GM18520 (cell line): ENCODE measurements at regions not wholly inside any gene's neighbourhood (a gene's known extent, or its start where the extent isn't known, plus 50 kb on each side); places are given as distances from the start of the nearest gene placed in this dataset.

Source experiments
- ATAC-seq: cut with Tn5 transposase; IDR thresholded peaks from one replicate; pipeline ENCODE4 v1.9.1; 2021; ENCODE audit not compliant: unreplicated experiment

GRCh38 chr2:187139469-187139868, 290.5 kb upstream of the ZSWIM2 start:
- no peak for ATAC-seq

DNA sequence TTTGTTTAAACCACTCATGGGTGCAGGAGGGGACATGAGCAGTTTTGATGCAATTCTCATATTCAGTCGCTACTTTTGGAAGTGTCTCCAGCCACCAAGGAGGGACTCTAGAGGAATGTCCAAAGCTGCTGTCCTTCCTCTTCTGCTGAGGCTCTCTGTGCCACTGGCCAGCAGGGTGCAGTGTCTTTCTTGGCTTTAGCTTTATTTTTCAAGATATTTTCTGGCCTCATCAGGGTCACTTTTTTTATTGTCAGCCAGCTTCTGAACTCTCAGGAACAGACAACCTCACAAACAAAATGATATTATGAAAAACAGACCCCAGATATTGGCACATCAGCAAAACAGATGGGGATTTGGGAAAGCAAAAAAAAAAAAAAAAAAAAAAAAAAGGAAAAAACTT, 289.3 kb upstream of the ZSWIM2 start:
- ATAC-seq = no peak

DNA sequence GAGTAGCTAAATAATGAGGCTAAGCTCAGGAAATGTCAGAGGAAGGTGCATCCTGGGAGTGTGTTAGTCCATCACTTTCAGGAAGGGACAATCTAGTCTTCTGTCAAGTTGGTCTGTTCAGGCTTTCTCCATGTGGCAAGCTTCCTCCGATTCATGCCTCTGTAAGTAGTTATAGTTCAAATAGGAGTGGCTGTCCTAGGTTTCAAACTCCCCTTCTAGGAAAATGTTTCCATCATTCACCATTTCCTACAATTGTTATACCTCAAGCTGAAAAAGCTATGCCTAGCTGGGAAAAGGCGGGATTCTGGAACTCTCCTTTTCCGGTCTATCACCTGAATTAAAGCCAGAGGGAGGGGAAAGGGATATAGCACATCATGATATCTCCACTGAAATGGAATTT, 287.7 kb upstream of the ZSWIM2 start:
- no peak for ATAC-seq

DNA sequence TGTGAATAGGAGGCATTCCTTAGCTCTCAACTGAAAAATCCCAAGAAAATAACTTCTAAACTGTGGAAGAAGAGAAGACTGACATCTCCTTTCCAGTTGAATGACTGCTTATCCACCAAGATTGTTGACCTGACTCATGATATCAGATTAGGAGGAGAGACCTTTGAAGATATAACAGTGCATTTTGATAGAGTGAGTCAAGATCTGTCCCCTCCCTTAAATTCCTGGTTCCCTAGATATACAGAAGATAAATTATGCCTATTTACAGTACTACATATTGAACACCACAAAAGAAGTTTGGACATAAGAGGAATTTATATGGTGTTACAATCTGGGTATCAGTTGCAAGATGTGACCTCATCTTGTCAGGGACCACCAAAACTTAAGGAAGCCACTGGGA, 285.3 kb upstream of the ZSWIM2 start:
- no peak for ATAC-seq

DNA sequence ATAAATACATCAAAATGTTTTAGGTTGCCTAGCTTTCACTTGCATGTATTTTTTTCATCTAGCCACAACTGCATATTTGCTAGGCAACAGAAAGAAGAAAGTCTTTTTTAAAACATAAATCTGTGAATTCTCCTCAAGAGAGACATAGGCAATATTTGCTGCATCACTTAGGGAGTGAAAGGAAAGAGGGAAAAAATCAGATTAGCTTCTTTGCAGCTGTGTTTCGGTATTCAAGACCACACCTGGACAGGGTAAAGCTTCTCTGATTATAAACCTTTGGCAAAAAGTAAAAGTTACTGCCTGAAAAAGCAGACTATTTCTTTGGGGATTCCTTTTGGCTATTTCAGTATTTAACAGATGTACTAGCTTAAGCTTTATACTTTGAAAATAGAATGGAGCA, 280.9 kb upstream of the ZSWIM2 start:
- no peak for ATAC-seq

GRCh38 chr2:187129306-187129705, 280.3 kb upstream of the ZSWIM2 start:
- ATAC-seq = no peak

DNA sequence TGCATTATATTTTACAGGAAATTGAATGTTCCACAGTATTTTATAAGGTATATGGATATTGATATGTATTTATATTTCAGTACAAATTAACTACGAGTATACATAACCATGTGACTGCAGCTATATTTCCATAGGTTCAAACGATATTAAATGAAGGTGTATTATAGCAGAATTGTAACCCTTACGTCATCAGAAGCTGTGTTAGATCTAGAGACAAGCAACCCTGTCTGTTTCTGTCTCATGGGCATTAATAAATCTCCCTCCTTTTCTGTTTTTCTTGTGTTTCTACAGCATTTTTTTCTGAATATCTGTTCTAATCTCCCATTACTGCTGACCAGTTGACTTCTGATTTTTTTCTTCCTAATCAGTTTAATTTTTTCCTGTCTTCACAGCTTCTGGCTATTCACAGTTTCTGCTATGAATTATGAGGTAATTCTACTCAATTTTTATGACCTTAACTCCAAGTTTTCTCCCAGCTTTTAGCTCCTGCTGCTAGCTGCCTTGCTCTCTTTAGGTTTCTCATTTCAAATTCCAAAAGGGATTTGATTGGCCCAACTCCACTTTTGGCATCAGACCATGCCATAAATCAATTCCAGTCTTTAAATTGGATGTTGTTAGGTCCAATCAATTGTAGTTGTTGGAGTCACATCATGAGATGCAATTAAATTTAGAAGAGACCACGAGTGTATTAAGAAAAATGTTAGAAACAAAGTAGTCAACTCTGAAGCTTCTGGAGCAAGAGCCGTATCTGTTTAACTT, 277.5 kb upstream of the ZSWIM2 start:
- no peak for ATAC-seq

- no peak for ATAC-seq
Measured at GRCh38 chr2:187125318-187125717, 276.3 kb upstream of the ZSWIM2 start.

DNA sequence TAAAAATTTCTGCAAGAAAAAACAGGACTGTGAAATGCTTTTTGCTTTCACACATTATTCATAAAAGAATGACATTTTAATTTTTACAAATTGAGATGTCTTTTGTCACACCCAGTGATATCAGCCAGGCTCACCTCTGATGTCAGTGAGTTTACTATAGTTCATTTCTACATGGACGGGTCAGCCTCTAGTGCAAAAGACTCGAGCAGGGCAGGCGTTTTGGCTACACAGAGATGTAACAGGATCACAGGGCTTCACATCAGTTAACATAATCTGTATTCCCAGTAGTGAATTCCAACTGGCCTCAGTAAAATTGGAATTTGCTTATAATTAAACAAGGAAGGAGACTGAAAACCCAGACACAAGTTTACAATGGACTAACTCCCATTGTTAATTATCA, 275.6 kb upstream of the ZSWIM2 start:
- no peak for ATAC-seq

DNA sequence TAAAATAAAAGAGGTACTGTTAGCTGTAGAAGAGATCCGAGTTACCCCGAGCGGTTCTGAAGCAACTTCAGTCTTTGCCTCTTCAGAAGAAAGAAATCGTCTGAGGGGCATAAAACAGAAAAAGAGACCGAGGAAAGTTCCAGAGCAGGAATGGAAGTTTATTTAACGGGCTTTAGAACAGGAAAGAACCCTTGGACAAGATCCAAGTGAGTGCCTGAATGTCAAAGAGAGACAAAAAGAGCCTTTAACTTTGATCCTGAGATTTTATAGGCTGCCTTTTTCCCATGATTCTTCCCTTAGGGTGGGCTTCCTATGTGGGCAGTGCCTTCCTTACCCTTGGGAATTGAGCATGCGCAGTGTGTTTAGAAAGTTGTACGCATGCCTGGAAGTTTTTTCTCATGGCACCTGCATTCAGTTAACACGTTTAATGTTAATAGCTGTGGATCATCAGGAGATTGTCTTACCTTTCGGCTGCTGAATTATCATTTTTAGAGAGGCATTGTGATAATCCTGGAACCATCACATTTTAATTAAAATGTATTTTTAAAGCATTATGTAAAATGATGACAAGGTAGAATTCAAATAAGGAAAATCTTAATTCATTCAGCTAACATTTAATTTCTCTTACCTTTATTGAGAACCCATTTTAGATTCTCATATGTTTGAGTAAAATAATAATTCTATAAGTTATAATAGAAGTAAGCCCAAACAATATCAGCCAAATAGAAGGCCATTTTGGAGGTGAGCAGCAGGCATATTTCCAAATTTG, 269.5 kb upstream of the ZSWIM2 start:
- ATAC-seq = no peak

GRCh38 chr2:187117483-187117882, 268.5 kb upstream of the ZSWIM2 start:
- no peak for ATAC-seq

DNA sequence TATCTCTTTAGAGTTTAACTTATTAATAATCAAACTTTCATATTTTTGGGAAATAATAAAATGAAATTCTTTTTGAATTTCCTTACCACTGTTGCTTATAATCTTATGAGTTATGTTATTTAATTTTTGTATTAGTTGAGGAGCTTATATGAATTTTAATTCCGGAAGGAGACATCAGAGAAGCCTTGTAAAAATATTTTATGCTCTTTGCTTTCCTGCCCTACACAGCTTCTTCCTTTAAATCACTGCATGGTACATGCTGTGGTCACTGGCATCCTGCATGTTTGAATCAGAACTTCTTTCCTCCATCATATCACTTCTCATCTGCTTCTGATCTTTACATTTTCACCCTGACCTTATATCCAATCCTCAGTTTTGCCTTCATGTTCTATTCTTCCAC, 266.7 kb upstream of the ZSWIM2 start:
- ATAC-seq = no peak

DNA sequence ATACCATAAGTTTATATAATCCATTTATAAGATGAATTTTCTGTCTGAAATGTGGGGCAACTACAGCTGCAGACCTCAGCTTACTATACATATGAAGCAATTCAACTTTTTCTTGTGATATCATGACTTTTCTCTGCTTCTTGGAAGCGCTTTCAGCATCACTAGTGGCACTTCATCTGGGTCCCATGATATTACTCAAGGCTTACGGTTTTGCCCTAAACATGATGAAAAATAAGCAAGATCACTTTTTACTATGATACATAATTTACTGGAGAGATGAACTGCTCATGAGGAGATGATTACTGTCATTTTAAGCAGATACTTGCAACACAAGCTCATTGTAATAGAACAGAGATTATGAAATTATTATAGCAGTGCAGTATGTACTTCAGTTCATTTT, 258.0 kb upstream of the ZSWIM2 start:
- ATAC-seq = no peak

- ATAC-seq = no peak
Measured at GRCh38 chr2:187105218-187105617, 256.2 kb upstream of the ZSWIM2 start.

GRCh38 chr2:187102381-187102780, 253.4 kb upstream of the ZSWIM2 start:
- ATAC-seq = no peak

DNA sequence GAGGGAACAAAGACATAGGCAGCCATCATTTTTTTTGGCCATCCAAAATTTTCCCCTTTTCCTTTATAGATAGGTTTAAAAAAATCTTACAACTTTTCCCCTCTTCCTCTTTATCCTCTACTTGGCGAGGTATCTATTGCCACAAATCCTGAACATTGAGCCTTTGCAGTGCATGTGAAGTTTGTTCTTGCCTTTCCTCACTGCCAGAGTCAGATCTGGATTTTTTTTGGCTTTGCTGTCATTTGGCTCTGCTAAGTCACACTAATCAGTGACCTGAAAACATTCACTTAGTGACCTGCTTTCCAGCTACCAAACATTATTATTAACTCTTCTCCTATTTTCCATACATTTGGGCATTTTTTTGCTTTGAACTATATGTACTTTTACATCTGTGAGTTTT, 249.2 kb upstream of the ZSWIM2 start:
- ATAC-seq = no peak

DNA sequence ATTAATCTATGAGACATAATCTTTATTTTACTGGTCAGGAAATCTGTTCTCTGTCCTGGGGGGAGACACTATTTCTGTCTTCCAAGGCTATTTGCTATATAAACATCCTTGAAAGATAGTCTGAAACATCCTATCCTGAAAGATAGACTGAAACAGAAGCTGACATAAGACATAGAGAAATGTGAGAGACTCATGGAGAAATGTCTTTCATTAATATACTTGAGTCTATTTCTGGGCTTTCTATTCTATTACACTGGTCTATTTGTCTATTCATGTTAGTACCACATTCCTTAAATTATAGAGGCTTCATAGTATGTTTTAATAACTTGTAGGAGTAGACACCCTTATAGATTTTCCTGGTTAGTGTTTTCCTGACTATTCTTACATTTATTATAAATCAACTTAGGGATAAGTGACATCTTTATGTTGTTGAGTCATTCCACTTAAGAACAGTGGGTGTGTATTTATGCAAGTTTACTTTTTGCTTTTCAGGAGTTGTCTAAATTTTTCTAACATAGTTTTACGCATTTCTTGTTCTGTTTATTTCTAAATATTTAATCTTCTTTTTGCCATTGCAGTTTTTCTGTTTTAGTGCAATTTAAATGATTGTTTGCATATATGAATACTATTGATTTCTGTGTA, 244.9 kb upstream of the ZSWIM2 start:
- no peak for ATAC-seq

DNA sequence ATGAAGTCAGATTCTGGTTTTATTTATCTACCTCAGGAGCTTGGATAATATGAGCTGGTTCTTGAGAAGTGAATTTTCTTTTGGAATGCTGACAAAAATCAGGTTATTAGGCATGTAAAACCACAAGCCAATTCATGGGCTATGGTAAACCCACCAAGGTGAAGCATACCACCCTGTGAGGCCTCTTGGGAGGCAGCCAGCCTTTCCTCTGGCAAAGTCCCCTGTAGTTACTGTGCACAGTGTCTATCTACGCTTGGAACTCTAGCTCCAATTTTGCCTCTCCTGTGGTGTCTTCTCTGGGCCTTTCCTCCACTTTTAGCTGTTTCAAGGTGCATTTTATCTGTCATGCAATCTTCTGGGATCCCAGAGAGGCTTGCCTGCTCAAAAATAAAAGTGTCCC, 242.7 kb upstream of the ZSWIM2 start:
- ATAC-seq = no peak

DNA sequence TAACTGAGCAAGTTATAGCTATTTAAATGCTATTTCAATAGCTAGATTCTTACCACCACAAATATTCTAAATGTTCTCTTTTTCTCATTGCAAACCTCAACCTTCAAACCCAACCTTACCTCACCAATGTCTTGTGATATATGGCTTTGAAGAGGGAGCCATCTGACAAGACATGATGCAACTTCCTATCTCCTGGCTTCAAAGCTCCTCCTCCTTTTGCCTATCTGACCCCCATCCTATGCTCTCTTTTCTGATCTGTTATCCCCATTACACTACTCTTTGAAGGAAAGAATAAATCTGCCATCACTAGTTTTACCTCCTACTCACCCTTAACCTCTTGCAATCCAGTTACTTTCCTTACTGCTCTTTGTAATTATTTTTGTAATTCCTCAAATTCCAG, 235.6 kb upstream of the ZSWIM2 start:
- no peak for ATAC-seq

DNA sequence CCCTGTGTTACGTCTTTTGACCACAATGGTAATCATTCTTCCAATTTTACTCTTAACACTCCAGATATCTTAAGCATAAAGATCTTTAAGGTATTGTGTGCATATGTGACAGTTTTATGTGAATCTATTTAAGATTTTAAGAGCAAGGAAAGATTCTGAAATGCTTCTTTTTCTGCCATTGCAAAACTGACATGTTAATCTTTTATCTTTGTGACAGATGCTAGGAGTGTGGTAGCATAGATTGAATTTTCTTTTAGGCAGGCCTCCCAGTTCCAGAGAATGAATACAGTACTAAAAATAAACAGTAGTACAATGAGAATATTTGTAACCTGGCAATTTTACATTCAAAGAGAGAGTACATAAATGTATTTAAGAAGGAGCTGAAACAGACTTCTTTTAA, 232.5 kb upstream of the ZSWIM2 start:
- ATAC-seq = no peak

GRCh38 chr2:187079901-187080300, 230.9 kb upstream of the ZSWIM2 start:
- no peak for ATAC-seq

GRCh38 chr2:187078297-187078696, 229.3 kb upstream of the ZSWIM2 start:
- no peak for ATAC-seq
